ENCODE measurements at regions not wholly inside any gene's neighbourhood (a gene's known extent, or its start where the extent isn't known, plus 50 kb on each side); places are given as distances from the start of the nearest gene placed in this dataset.

GRCh38 chr10:4197676-4198075 lies 412.7 kb upstream of the KLF6 start:
- TF ChIP-seq, protein P1, sequence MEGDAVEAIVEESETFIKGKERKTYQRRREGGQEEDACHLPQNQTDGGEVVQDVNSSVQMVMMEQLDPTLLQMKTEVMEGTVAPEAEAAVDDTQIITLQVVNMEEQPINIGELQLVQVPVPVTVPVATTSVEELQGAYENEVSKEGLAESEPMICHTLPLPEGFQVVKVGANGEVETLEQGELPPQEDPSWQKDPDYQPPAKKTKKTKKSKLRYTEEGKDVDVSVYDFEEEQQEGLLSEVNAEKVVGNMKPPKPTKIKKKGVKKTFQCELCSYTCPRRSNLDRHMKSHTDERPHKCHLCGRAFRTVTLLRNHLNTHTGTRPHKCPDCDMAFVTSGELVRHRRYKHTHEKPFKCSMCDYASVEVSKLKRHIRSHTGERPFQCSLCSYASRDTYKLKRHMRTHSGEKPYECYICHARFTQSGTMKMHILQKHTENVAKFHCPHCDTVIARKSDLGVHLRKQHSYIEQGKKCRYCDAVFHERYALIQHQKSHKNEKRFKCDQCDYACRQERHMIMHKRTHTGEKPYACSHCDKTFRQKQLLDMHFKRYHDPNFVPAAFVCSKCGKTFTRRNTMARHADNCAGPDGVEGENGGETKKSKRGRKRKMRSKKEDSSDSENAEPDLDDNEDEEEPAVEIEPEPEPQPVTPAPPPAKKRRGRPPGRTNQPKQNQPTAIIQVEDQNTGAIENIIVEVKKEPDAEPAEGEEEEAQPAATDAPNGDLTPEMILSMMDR (IDR thresholded peaks at IDR 0.05) = no peak
- no peak for TF ChIP-seq POLR2A (IDR thresholded peaks at IDR 0.05)

Measured in thyroid gland (tissue), 4 donors.